Mammary epithelial cell (primary cell): ENCODE measurements at regions not wholly inside any gene's neighbourhood (a gene's known extent, or its start where the extent isn't known, plus 50 kb on each side); places are given as distances from the start of the nearest gene placed in this dataset.

ENCODE experiments used
- CTCF ChIP-seq, 2 donors: IDR thresholded peaks in 1 of 2; conservative IDR thresholded peaks in 1 of 2; 2 replicates each; pipeline ENCODE4 v1.5.1; 2011 to 2012; ENCODE audit warnings: inconsistent platforms in 2 of 2, low read length in 2 of 2, mild to moderate bottlenecking in 2 of 2, control low read depth in 1 of 2, low read depth in 1 of 2; ENCODE audit not compliant: insufficient read depth in 1 of 2; ENCODE audit errors: extremely low read depth in 1 of 2
- EZH2 ChIP-seq: IDR thresholded peaks from 2 replicates; pipeline ENCODE4 v1.6.1; 2012; ENCODE audit warnings: low read length, inconsistent platforms, borderline replicate concordance

GRCh38 chr10:87608756-87609155 lies 50.9 kb upstream of the PAPSS2 start:
- TF ChIP-seq CTCF (conservative IDR thresholded peaks at IDR 0.05 in 1 of 2, IDR thresholded peaks at IDR 0.05 in 1 of 2; ENCODE audit: extremely low read depth in 1 of 2, insufficient read depth in 1 of 2, low read depth in 1 of 2, low read length in 2 of 2), result no peak
- TF ChIP-seq EZH2, result no peak
